ENCODE measurements at regions not wholly inside any gene's neighbourhood (a gene's known extent, or its start where the extent isn't known, plus 50 kb on each side); places are given as distances from the start of the nearest gene placed in this dataset.

- ATAC-seq (replicated peaks; ENCODE audit: extremely low read depth, poor library complexity, severe bottlenecking) (no peak), DNase-seq (ENCODE audit: low spot score in 2 of 2) (no peak)
- H3K4me1 Mint-ChIP-seq = no peaks in the 10 kb centered on the region
- no peak overlapping the region for H3K4me3 Mint-ChIP-seq
- no peak overlapping the region for H3K27ac Mint-ChIP-seq (ENCODE audit: low read depth)
- no peaks in the 10 kb centered on the region for H3K36me3 Mint-ChIP-seq (ENCODE audit: insufficient read depth)
- peaks cover 23% of the 10 kb centered on the region for H3K9me3 Mint-ChIP-seq
- no peaks in the 10 kb centered on the region for H3K27me3 Mint-ChIP-seq
Measured at GRCh38 chr2:4346628-4347027, 643.3 kb downstream of the DCDC2C start.

- H3K4me3 Mint-ChIP-seq = no peak overlapping the region
- H3K36me3 Mint-ChIP-seq (ENCODE audit: insufficient read depth) = no peaks in the 10 kb centered on the region
- H3K9me3 Mint-ChIP-seq = peaks cover 13% of the 10 kb centered on the region
- DNase-seq (ENCODE audit: low spot score in 2 of 2) (no peak), ATAC-seq (replicated peaks; ENCODE audit: extremely low read depth, poor library complexity, severe bottlenecking) (no peak)
- no peaks in the 10 kb centered on the region for H3K27me3 Mint-ChIP-seq
- H3K4me1 Mint-ChIP-seq = no peaks in the 10 kb centered on the region
- H3K27ac Mint-ChIP-seq (ENCODE audit: low read depth) = no peak overlapping the region
Measured at GRCh38 chr2:4353668-4354067, 650.3 kb downstream of the DCDC2C start.

DNA sequence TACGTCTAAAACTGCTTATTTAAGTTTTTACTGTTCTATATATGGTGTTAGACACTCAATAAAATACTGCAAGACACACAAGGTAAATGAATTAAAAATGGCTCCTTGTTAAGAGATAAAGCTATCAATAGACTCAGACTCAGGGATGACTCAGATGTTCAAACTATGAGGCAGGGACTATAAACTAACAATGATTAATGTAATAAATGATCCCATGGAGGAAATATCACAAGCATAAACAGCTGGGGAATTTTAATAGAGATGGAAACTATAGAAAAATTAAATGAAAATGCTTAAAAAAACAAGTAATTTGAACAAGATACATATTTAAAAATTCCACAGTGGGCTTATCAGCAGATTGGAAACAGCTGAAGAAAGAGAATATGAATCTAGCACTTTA is 650.8 kb downstream of the DCDC2C start:
- H3K27me3 Mint-ChIP-seq = no peaks in the 10 kb centered on the region
- H3K4me3 Mint-ChIP-seq = no peak overlapping the region
- DNase-seq (ENCODE audit: low spot score in 2 of 2) (no peak), ATAC-seq (replicated peaks; ENCODE audit: extremely low read depth, poor library complexity, severe bottlenecking) (no peak)
- H3K9me3 Mint-ChIP-seq = peaks cover 13% of the 10 kb centered on the region
- H3K36me3 Mint-ChIP-seq (ENCODE audit: insufficient read depth) = no peaks in the 10 kb centered on the region
- no peaks in the 10 kb centered on the region for H3K4me1 Mint-ChIP-seq
- no peak overlapping the region for H3K27ac Mint-ChIP-seq (ENCODE audit: low read depth)

DNA sequence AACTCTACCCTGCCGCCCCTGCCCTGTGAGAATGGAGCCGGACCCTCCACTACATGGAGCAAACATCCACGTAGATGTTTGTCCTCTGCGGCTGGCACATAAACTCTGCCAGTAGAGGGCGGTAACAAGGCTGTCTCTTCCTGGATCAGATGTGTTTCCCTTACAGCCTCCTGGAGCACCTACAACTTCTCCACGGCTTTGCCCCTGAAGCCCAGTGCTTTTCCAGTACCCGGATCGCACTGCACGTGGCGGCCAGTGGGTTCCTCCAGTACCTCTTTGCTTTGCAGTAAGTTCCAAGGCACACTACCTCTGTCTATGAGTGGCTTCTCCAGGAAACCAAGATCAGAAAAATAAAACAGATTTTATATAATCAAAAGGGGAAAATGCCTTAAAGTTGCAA is 651.3 kb downstream of the DCDC2C start:
- Mint-ChIP-seq H3K27ac (ENCODE audit: low read depth) (no peak overlapping the region), H3K4me1 (no peaks in the 10 kb centered on the region), H3K27me3 (no peaks in the 10 kb centered on the region), H3K36me3 (ENCODE audit: insufficient read depth) (no peaks in the 10 kb centered on the region), H3K4me3 (no peak overlapping the region), H3K9me3 (peaks cover 13% of the 10 kb centered on the region)
- DNase-seq (ENCODE audit: low spot score in 2 of 2) (no peak), ATAC-seq (replicated peaks; ENCODE audit: extremely low read depth, poor library complexity, severe bottlenecking) (no peak)

GRCh38 chr2:4356109-4356508 is 652.7 kb downstream of the DCDC2C start:
- no peak for DNase-seq (ENCODE audit: low spot score in 2 of 2)
- H3K4me3 Mint-ChIP-seq = no peak overlapping the region
- no peak for ATAC-seq (replicated peaks; ENCODE audit: extremely low read depth, poor library complexity, severe bottlenecking)
- no peaks in the 10 kb centered on the region for H3K27me3 Mint-ChIP-seq
- peaks cover 10% of the 10 kb centered on the region for H3K9me3 Mint-ChIP-seq
- no peaks in the 10 kb centered on the region for H3K4me1 Mint-ChIP-seq
- no peak overlapping the region for H3K27ac Mint-ChIP-seq (ENCODE audit: low read depth)
- H3K36me3 Mint-ChIP-seq (ENCODE audit: insufficient read depth) = no peaks in the 10 kb centered on the region

DNA sequence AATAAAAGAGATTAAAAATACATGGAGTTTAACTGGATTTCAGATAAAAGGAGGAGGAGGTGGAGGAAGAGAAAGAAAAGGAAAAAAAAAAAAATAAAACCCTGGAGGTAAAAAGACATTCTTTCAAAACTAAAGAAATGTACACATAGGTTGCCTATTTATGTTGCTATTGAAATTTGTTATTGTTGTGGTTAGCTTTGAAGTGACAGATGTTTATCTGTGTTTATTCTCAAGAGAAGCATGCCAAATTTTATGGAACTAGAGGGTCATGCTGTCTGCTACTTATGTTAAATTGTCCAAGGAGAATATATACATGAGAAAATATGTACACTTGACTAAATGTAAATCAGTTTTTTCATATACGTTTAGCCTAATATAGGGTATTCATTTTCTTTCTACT is 653.2 kb downstream of the DCDC2C start:
- H3K4me1 Mint-ChIP-seq = no peaks in the 10 kb centered on the region
- H3K9me3 Mint-ChIP-seq = peaks cover 15% of the 10 kb centered on the region
- no peaks in the 10 kb centered on the region for H3K36me3 Mint-ChIP-seq (ENCODE audit: insufficient read depth)
- DNase-seq (ENCODE audit: low spot score in 2 of 2) (no peak), ATAC-seq (replicated peaks; ENCODE audit: extremely low read depth, poor library complexity, severe bottlenecking) (no peak)
- no peak overlapping the region for H3K4me3 Mint-ChIP-seq
- H3K27me3 Mint-ChIP-seq = no peaks in the 10 kb centered on the region
- H3K27ac Mint-ChIP-seq (ENCODE audit: low read depth) = no peak overlapping the region

- peaks cover 11% of the 10 kb centered on the region for H3K9me3 Mint-ChIP-seq
- H3K27me3 Mint-ChIP-seq = no peaks in the 10 kb centered on the region
- no peaks in the 10 kb centered on the region for H3K36me3 Mint-ChIP-seq (ENCODE audit: insufficient read depth)
- ATAC-seq (replicated peaks; ENCODE audit: extremely low read depth, poor library complexity, severe bottlenecking) = no peak
- H3K27ac Mint-ChIP-seq (ENCODE audit: low read depth) = no peak overlapping the region
- no peak overlapping the region for H3K4me3 Mint-ChIP-seq
- no peak for DNase-seq (ENCODE audit: low spot score in 2 of 2)
- no peaks in the 10 kb centered on the region for H3K4me1 Mint-ChIP-seq
Measured at GRCh38 chr2:4357121-4357520, 653.7 kb downstream of the DCDC2C start.

GRCh38 chr2:4358837-4359236 is 655.5 kb downstream of the DCDC2C start:
- no peaks in the 10 kb centered on the region for H3K4me1 Mint-ChIP-seq
- DNase-seq (ENCODE audit: low spot score in 2 of 2) (no peak), ATAC-seq (replicated peaks; ENCODE audit: extremely low read depth, poor library complexity, severe bottlenecking) (no peak)
- no peak overlapping the region for H3K4me3 Mint-ChIP-seq
- no peaks in the 10 kb centered on the region for H3K36me3 Mint-ChIP-seq (ENCODE audit: insufficient read depth)
- no peak overlapping the region for H3K27ac Mint-ChIP-seq (ENCODE audit: low read depth)
- peaks cover 21% of the 10 kb centered on the region for H3K9me3 Mint-ChIP-seq
- H3K27me3 Mint-ChIP-seq = no peaks in the 10 kb centered on the region

DNA sequence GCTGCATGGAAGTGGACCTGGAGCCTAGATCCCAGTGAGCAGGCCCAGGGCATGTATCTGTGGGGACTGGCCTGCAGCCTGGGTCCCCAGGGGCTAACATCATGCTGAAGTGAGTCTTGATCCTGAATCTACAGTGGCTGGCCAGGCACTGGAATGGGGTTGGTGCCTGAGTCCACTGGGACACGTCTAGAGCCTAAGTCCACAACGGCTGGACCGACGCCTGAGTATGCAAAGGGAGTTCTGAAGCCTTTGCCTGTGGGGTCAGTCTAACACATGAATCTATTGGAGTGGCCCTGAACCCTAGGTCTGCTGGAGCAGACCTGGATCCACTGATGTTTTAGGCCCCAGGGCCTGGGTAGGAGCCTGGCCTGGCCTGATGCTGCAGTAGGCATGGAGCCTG is 665.5 kb downstream of the DCDC2C start:
- Mint-ChIP-seq H3K27ac (ENCODE audit: low read depth) (no peak overlapping the region), H3K9me3 (peaks cover 25% of the 10 kb centered on the region), H3K36me3 (ENCODE audit: insufficient read depth) (no peaks in the 10 kb centered on the region), H3K4me1 (no peaks in the 10 kb centered on the region), H3K27me3 (no peaks in the 10 kb centered on the region), H3K4me3 (no peak overlapping the region)
- ATAC-seq (replicated peaks; ENCODE audit: extremely low read depth, poor library complexity, severe bottlenecking) (no peak), DNase-seq (ENCODE audit: low spot score in 2 of 2) (no peak)

GRCh38 chr2:4369826-4370419 is 666.5 kb downstream of the DCDC2C start:
- Mint-ChIP-seq H3K36me3 (ENCODE audit: insufficient read depth) (no peaks in the 10 kb centered on the region), H3K4me3 (no peak overlapping the region)
- ATAC-seq (replicated peaks; ENCODE audit: extremely low read depth, poor library complexity, severe bottlenecking) = no peak

DNA sequence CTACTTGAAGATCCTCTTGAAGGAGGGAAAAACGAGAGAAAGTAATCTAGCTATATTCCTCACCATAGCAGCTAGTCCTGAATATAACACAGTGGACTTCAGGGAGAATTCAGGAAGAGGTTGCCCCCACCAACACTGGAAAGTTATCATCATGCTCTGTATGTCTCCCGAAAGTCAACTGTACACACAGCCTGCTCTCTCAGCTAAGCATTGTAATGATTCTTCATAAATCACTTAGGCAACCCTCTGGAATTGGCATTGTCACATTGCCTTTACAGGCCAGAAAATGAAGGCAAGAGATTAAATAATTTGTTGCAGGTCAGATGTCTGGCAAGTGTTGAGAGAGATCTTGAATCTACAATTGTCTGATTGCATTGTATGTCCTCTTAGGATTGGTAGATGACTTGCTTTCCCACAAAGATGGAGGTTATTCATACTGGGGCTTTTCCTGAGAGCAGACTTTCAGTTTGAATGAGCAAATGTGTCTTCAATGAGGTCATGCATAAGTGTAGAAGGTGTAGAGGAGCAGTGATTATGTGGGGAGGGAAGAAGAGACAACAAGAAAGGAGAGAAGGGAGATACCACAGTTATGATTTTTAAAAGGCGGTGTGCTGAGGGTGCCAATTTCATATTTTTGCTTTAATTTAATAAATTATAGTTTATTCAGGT is 667.2 kb downstream of the DCDC2C start:
- Mint-ChIP-seq H3K36me3 (ENCODE audit: insufficient read depth) (no peaks in the 10 kb centered on the region), H3K27ac (ENCODE audit: low read depth) (no peak overlapping the region), H3K4me1 (no peaks in the 10 kb centered on the region), H3K27me3 (no peaks in the 10 kb centered on the region), H3K9me3 (peaks cover 21% of the 10 kb centered on the region), H3K4me3 (no peak overlapping the region)
- ATAC-seq (replicated peaks; ENCODE audit: extremely low read depth, poor library complexity, severe bottlenecking) (no peak), DNase-seq (ENCODE audit: low spot score in 2 of 2) (no peak)

More at GRCh38 chr2:4369826-4370419, 666.5 kb downstream of the DCDC2C start:
- H3K27me3 Mint-ChIP-seq = no peaks in the 10 kb centered on the region
- no peak for DNase-seq (ENCODE audit: low spot score in 2 of 2)
- H3K4me1 Mint-ChIP-seq = no peaks in the 10 kb centered on the region
- H3K27ac Mint-ChIP-seq (ENCODE audit: low read depth) = no peak overlapping the region
- peaks cover 21% of the 10 kb centered on the region for H3K9me3 Mint-ChIP-seq

- Mint-ChIP-seq H3K27ac (ENCODE audit: low read depth) (no peak overlapping the region), H3K4me1 (no peaks in the 10 kb centered on the region), H3K4me3 (no peak overlapping the region), H3K36me3 (ENCODE audit: insufficient read depth) (no peaks in the 10 kb centered on the region), H3K27me3 (no peaks in the 10 kb centered on the region), H3K9me3 (peaks cover 22% of the 10 kb centered on the region)
- DNase-seq (ENCODE audit: low spot score in 2 of 2) = no peak
- ATAC-seq (replicated peaks; ENCODE audit: extremely low read depth, poor library complexity, severe bottlenecking) = no peak
Measured at GRCh38 chr2:4381049-4381448, 677.7 kb downstream of the DCDC2C start.

GRCh38 chr2:4381773-4382172 is 678.4 kb downstream of the DCDC2C start:
- no peaks in the 10 kb centered on the region for H3K27me3 Mint-ChIP-seq
- DNase-seq (ENCODE audit: low spot score in 2 of 2) = no peak
- no peak overlapping the region for H3K27ac Mint-ChIP-seq (ENCODE audit: low read depth)
- no peak overlapping the region for H3K4me3 Mint-ChIP-seq
- no peak for ATAC-seq (replicated peaks; ENCODE audit: extremely low read depth, poor library complexity, severe bottlenecking)
- peaks cover 18% of the 10 kb centered on the region for H3K9me3 Mint-ChIP-seq
- no peaks in the 10 kb centered on the region for H3K4me1 Mint-ChIP-seq
- H3K36me3 Mint-ChIP-seq (ENCODE audit: insufficient read depth) = no peaks in the 10 kb centered on the region
